ENCODE measurements at regions not wholly inside any gene's neighbourhood (a gene's known extent, or its start where the extent isn't known, plus 50 kb on each side); places are given as distances from the start of the nearest gene placed in this dataset.

- TF ChIP-seq SMC3 (conservative IDR thresholded peaks at IDR 0.05; ENCODE audit: poor library complexity), result no peak
- no peak for TF ChIP-seq POLR2AphosphoS5 (IDR thresholded peaks at IDR 0.05)
- no peak for TF ChIP-seq CTCF (IDR thresholded peaks at IDR 0.05; ENCODE audit: poor library complexity, severe bottlenecking)
- no peak for TF ChIP-seq EZH2 (IDR thresholded peaks at IDR 0.05; ENCODE audit: borderline replicate concordance, insufficient read depth, low read length, poor library complexity, severe bottlenecking)
Measured at GRCh38 chr1:164433141-164433817, 125.7 kb upstream of the PBX1 start.

All from neural cell (in vitro differentiated cells).